PC-3 (cell line): ENCODE measurements at regions not wholly inside any gene's neighbourhood (a gene's known extent, or its start where the extent isn't known, plus 50 kb on each side); places are given as distances from the start of the nearest gene placed in this dataset.

Experiments
- ATAC-seq: fragments of 200-7000 bp; cut with Tn5 transposase; 2 replicates; pipeline ENCODE4 v1.9.1; 2020; ENCODE audit warnings: mild to moderate bottlenecking, moderate library complexity
- BruUV-seq: library from RNA; stranded (reverse); fragments of 400-500 nt; replicated peaks from 2 replicates; lab custom pipeline; 2021; lab: Mats Ljungman, UMichigan
- CTCF ChIA-PET: fragments of 300-600 bp; sonication (Branson Sonifier 250); formaldehyde crosslinking; loops from one replicate; lab custom pipeline; 2022; ENCODE audit warnings: antibody characterized with exemption; lab: Charles Lee
- POLR2A ChIA-PET: fragments of 300-600 bp; sonication (Branson Sonifier 250); formaldehyde crosslinking; loops from one replicate; lab custom pipeline; 2022; ENCODE audit warnings: antibody characterized with exemption; ENCODE audit not compliant: unreplicated experiment; lab: Charles Lee
- DNase-seq: peaks from one replicate; pipeline ENCODE4 v3.0.0-alpha.2; 2015
- H2AFZ ChIP-seq: fragments of 300-600 bp; sonication (generic); 2 replicates; pipeline ENCODE4 v1.6.0; 2016; ENCODE audit warnings: antibody characterized with exemption, low read length
- H3F3A ChIP-seq: fragments of 300-600 bp; sonication (generic); one replicate; pipeline ENCODE4 v1.6.0; 2017; ENCODE audit warnings: antibody characterized with exemption, low read length, control low read depth, mild to moderate bottlenecking; ENCODE audit not compliant: unreplicated experiment
- H3K27ac ChIP-seq: fragments of 300-600 bp; sonication (generic); 2 replicates; pipeline ENCODE4 v1.5.1; 2016; ENCODE audit warnings: mild to moderate bottlenecking, low read length
- H3K27me3 ChIP-seq: fragments of 300-600 bp; sonication (generic); 2 replicates; pipeline ENCODE4 v1.6.1; 2016; ENCODE audit warnings: low read length, mixed read lengths
- H3K36me3 ChIP-seq: fragments of 300-600 bp; sonication (generic); 2 replicates; pipeline ENCODE4 v1.6.1; 2016; ENCODE audit warnings: low read depth, mixed run types, low read length, mixed read lengths
- H3K4me1 ChIP-seq: fragments of 300-600 bp; sonication (generic); 2 replicates; pipeline ENCODE4 v1.5.1; 2016; ENCODE audit warnings: low read length; ENCODE audit not compliant: insufficient read depth
- H3K4me2 ChIP-seq: fragments of 300-600 bp; sonication (generic); 2 replicates; pipeline ENCODE4 v1.6.0; 2016; ENCODE audit warnings: low read length
- H3K4me3 ChIP-seq: fragments of 300-600 bp; sonication (generic); 2 replicates; pipeline ENCODE4 v1.5.1; 2016; ENCODE audit warnings: mild to moderate bottlenecking, low read length, mixed read lengths
- H3K79me2 ChIP-seq: fragments of 300-600 bp; sonication (generic); 2 replicates; pipeline ENCODE4 v1.6.1; 2017; ENCODE audit warnings: low read length, mixed read lengths
- H3K9ac ChIP-seq: fragments of 300-600 bp; sonication (generic); 2 replicates; pipeline ENCODE4 v1.6.0; 2016; ENCODE audit warnings: mild to moderate bottlenecking, low read length
- H3K9me2 ChIP-seq: fragments of 300-600 bp; sonication (generic); replicated peaks from 2 replicates; pipeline ENCODE4 v1.6.1; 2016; ENCODE audit warnings: mixed run types, low read length, mixed read lengths
- H3K9me3 ChIP-seq: fragments of 300-600 bp; sonication (generic); 2 replicates; pipeline ENCODE4 v1.6.1; 2016; ENCODE audit warnings: low read length, mixed read lengths
- H4K20me1 ChIP-seq: fragments of 300-600 bp; sonication (generic); 2 replicates; pipeline ENCODE4 v1.6.1; 2016; ENCODE audit warnings: low read length, mixed read lengths
- CTCF ChIP-seq: fragments of 300-600 bp; sonication (generic); conservative IDR thresholded peaks from 2 replicates; pipeline ENCODE4 v1.5.1; 2017; ENCODE audit warnings: antibody characterized with exemption, low read depth, mild to moderate bottlenecking, low read length
- EZH2 ChIP-seq: fragments of 300-600 bp; sonication (generic); IDR thresholded peaks from one replicate; pipeline ENCODE4 v1.6.1; 2017; ENCODE audit warnings: antibody characterized with exemption, mild to moderate bottlenecking, low read length; ENCODE audit not compliant: unreplicated experiment
- EZH2phosphoT487 ChIP-seq: fragments of 300-600 bp; sonication (generic); IDR thresholded peaks from 2 replicates; pipeline ENCODE4 v1.6.1; 2018; ENCODE audit warnings: mild to moderate bottlenecking, antibody characterized with exemption, low read length, borderline replicate concordance
- intact Hi-C: fragments of 100-400 bp; cut with micrococcal nuclease; formaldehyde crosslinking; loops from 2 replicates; pipeline ENCODE4 v1.9.0; 2023

GRCh38 chr2:21811541-21811940 lies 687.8 kb downstream of the TDRD15 start:
- Histone ChIP-seq H3F3A (no peaks in the 10 kb centered on the region), H3K27ac (no peak overlapping the region), H3K4me2 (no peak overlapping the region), H3K9me2 (no peaks in the 10 kb centered on the region), H2AFZ (no peak overlapping the region), H3K36me3 (no peaks in the 10 kb centered on the region), H3K79me2 (no peaks in the 10 kb centered on the region), H3K4me3 (no peak overlapping the region), H4K20me1 (no peaks in the 10 kb centered on the region), H3K9me3 (peaks cover 10% of the 10 kb centered on the region; the same call in 1 of the 2 replicates), H3K27me3 (no peaks in the 10 kb centered on the region), H3K4me1 (no peaks in the 10 kb centered on the region), H3K9ac (no peak overlapping the region)
- DNase-seq (no peak), ATAC-seq (no peak)
- ChIA-PET POLR2A (no interaction called here), CTCF (no interaction called here)
- TF ChIP-seq EZH2phosphoT487 (no peak), EZH2 (no peak), CTCF (no peak)
- intact Hi-C loops = no loop called here
- BruUV-seq = no TSS peak

- Histone ChIP-seq H3K36me3 (no peaks in the 10 kb centered on the region), H3K9me3 (peaks cover 10% of the 10 kb centered on the region; the same call in 1 of the 2 replicates), H2AFZ (no peak overlapping the region), H3K9ac (no peak overlapping the region), H3F3A (no peaks in the 10 kb centered on the region), H3K27ac (no peak overlapping the region), H3K4me2 (no peak overlapping the region), H3K79me2 (no peaks in the 10 kb centered on the region), H3K27me3 (no peaks in the 10 kb centered on the region), H4K20me1 (no peaks in the 10 kb centered on the region), H3K9me2 (no peaks in the 10 kb centered on the region), H3K4me1 (no peaks in the 10 kb centered on the region), H3K4me3 (no peak overlapping the region)
- CTCF ChIA-PET = no interaction called here
- no TSS peak for BruUV-seq
- ATAC-seq = no peak
- no peak for DNase-seq
- intact Hi-C loops = no loop called here
- POLR2A ChIA-PET = no interaction called here
- no peak for TF ChIP-seq EZH2
- TF ChIP-seq EZH2phosphoT487 = no peak
- no peak for TF ChIP-seq CTCF
These were observed 689.0 kb downstream of the TDRD15 start for GRCh38 chr2:21812766-21813165.

- CTCF ChIA-PET = no interaction called here
- H2AFZ ChIP-seq = no peak overlapping the region
These were observed 690.9 kb downstream of the TDRD15 start for GRCh38 chr2:21814588-21815149.

More at GRCh38 chr2:21814588-21815149, 690.9 kb downstream of the TDRD15 start:
- POLR2A ChIA-PET = no interaction called here
- Histone ChIP-seq H3K9me3 (peaks cover 8% of the 10 kb centered on the region; the same call in 1 of the 2 replicates), H3F3A (no peaks in the 10 kb centered on the region), H3K79me2 (no peaks in the 10 kb centered on the region), H3K4me3 (no peak overlapping the region), H3K4me1 (no peaks in the 10 kb centered on the region), H3K36me3 (no peaks in the 10 kb centered on the region), H3K9ac (no peak overlapping the region), H3K27me3 (no peaks in the 10 kb centered on the region), H3K4me2 (no peak overlapping the region), H4K20me1 (no peaks in the 10 kb centered on the region), H3K9me2 (no peaks in the 10 kb centered on the region), H3K27ac (no peak overlapping the region)
- BruUV-seq = no TSS peak
- no peak for TF ChIP-seq CTCF
- no peak for TF ChIP-seq EZH2
- no peak for TF ChIP-seq EZH2phosphoT487
- DNase-seq = no peak
- intact Hi-C loops = no loop called here
- ATAC-seq = no peak
